Ishikawa (cell line): ENCODE measurements at regions not wholly inside any gene's neighbourhood (a gene's known extent, or its start where the extent isn't known, plus 50 kb on each side); places are given as distances from the start of the nearest gene placed in this dataset.

Experiments
- CEBPB ChIP-seq: IDR thresholded peaks from 2 replicates; pipeline ENCODE4 v1.6.1; 2012
- EP300 ChIP-seq: IDR thresholded peaks from 2 replicates; pipeline ENCODE4 v1.6.1; 2012; ENCODE audit warnings: borderline replicate concordance
- FOXM1 ChIP-seq: IDR thresholded peaks from 2 replicates; pipeline ENCODE4 v1.6.1; 2012; ENCODE audit warnings: low read depth, borderline replicate concordance
- MAX ChIP-seq: IDR thresholded peaks from 2 replicates; pipeline ENCODE4 v1.6.1; 2012
- RAD21 ChIP-seq: IDR thresholded peaks from 2 replicates; pipeline ENCODE4 v1.6.1; 2012; ENCODE audit warnings: low read depth
- REST ChIP-seq: IDR thresholded peaks from 2 replicates; pipeline ENCODE4 v1.6.1; 2012; ENCODE audit warnings: low read depth, mild to moderate bottlenecking
- ZBTB7A ChIP-seq: IDR thresholded peaks from 2 replicates; pipeline ENCODE4 v1.6.1; 2012; ENCODE audit warnings: low read depth

GRCh38 chr2:21270083-21270491 lies 146.3 kb downstream of the TDRD15 start:
- no peak for TF ChIP-seq RAD21
- TF ChIP-seq FOXM1: no peak
- no peak for TF ChIP-seq MAX
- TF ChIP-seq REST: no peak
- TF ChIP-seq EP300: no peak
- no peak for TF ChIP-seq CEBPB
- TF ChIP-seq ZBTB7A: no peak
